ENCODE measurements at regions not wholly inside any gene's neighbourhood (a gene's known extent, or its start where the extent isn't known, plus 50 kb on each side); places are given as distances from the start of the nearest gene placed in this dataset.

DNA sequence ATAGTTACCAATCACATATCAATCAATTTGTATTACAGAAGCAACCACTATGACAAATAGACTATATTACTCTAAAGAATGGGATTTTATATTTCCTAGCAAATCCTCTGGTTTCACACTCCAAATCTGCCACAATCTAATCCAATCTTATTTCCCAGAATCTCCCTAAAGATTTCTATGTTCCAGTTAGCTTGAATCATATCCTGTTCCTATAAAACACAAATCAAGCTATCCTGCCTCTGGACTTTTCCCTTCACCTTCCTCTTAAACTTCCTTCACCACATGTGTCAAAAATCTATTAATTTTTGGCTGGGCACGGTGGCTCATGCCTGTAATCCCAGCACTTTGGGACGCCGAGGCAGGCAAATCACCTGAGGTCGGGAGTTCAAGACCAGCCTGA, 50.0 kb downstream of the PIK3C2A start:
- DNase-seq = no peak

DNA sequence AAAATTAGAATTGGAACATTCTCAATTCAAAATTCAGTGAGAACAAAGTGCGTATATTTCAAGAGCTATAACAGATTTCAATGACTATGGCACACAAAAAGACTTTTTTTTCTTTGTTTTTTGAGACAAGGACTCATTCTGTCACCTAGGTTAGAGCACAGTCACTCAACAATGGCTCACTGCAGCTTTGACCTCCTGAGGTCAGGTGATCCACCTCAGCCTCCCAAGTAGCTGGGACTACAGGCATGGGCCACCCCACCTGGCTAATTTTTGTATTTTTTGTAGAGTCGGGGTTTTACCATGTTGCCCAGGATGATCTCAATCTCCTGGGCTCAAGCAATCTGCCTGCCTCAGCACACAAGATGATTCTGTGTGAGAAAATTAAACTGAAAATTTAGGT, 51.5 kb downstream of the PIK3C2A start:
- no peak for DNase-seq

DNA sequence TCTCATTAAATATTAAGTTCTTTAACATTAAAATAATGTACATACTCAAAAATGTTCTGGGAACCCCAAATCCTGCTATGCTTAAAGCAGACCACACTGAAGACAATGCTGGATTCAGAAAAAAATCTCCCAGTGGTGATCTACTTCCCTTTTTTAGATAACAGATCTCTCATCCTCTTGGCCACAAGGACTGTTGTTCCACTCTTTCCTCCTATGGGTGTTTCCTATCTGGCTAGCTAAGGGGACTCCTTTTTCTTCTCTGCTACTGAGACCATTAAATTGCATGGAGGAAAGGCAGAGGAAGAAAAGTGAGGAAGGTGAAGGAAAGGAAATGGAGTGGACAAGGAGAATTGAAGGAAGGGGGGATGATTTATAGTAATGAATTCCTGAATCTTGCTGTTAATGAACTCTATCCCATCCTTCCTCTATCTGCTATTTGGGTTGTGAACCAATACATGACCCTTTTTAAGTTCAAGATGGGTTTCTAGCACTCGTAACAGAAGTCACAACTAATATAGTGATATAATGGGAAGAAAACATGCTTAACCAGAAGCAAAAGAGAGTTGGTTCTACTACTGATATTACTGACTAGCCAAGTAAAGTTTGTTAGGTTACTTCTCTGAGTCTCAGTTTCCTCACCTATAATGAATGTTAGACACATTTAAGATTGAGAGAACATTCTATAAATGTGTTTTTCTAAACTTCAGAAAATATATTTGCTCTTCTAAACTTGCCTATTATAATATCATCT, 53.2 kb downstream of the PIK3C2A start:
- DNase-seq = no peak

DNA sequence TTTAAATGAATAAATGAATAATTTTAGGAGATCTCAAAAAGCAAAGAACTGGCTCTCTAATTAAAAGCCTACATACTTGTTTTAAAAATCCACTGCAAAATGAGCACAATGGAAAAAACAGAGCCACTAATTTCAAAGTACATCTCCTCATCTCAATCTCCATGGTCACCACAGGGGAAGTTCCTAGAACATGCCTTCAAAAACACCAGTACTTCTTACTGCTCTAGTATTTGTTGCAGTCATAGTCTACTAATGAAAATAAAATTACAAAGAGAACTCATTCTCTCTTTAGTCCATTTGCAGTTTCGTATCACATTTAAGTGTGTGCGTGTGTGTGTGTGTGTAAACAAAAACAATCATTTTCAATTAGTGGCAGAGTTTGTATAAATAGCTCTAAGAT, 54.0 kb downstream of the PIK3C2A start:
- no peak for DNase-seq

DNA sequence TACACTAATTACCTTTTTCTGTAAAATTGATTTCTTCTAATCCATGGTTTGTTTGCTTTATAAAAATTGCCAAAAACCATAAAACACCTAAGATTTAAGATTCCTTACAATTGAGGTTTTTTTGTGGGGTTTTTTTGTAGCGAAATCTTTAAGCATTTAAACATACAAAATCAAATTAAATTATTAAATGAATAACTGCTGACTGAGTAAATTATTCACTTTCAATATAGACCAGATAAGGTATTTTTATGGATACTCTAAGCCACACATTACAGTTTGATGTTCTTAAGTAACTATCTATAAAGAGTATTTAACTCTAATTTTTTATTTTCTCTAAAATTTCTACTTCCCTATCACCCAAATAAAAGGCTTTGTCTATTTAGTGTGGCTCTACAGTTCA, 55.5 kb downstream of the PIK3C2A start:
- no peak for DNase-seq

DNA sequence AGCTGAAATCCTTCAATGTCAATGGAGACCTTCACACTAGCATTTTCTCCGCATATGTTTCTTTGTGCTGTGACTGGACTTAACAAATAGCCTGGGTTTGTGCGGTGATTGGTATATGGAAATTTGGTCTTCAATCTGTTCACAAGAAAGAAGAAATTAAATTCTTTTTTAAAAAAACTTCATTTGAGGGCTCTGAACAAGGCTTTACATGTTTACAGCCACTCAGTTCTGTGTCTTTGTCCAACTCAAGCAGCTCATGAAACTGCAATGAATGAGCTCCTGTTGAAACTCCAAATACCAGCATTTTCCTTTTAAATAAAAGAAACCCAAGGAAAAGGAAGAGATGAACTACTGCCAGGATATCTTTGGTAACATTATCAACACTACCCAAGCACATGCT, 57.3 kb downstream of the PIK3C2A start:
- no peak for DNase-seq

DNA sequence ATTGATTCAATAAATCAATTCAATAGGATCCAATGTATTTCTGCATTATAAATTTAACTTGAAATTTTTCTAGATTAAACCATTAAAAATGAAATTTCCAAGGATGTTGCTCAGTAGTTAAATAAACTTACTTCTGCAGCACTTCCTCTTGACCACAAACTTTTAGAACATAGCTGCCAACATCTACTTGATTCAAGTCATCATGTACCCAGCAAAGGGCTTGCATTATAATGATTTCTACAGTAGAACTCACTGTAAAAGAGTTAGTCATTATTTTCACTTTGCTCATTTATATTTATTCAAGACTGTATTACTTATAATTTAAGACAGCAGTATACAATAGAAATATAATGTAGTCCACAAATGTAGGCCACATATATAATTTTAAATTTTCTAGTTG, 59.2 kb downstream of the PIK3C2A start:
- no peak for DNase-seq

DNA sequence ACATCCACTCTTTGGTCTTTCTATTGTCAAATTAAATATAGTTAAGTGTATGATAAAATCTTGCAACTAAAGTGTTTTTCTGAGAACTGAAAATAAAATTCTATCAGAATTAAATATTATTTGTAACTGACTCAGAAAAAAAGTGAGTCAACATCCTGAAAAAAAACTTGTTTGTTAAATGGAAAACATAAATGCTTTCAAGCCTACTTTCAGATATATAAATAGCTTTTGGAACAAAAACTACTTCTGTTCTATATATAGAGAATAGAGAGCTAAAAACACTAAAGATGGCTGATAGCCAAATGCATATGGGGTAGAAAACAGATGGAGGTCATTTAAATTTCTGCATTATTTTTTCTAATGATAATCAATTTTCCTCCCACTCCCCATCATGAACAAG, 61.8 kb downstream of the PIK3C2A start:
- no peak for DNase-seq

DNA sequence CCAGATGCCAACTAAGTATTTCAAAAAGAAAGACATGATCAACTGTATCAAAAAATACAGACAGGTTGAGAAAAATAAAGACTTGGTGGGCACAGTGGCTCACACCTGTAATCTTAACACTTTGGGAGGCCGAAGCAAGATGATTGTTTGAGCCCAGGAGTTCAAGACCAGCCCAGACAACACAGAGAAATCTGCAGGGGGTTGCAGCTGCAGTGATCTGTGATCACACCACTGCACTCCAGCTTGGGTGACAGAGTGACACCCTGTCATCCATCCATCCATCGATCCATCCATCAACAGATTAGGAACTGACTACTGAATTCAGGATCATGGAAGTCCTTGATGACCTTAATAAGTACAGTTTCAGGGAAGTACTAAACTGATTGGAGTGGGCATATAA, 65.0 kb upstream of the RPS13 start:
- DNase-seq = no peak

DNA sequence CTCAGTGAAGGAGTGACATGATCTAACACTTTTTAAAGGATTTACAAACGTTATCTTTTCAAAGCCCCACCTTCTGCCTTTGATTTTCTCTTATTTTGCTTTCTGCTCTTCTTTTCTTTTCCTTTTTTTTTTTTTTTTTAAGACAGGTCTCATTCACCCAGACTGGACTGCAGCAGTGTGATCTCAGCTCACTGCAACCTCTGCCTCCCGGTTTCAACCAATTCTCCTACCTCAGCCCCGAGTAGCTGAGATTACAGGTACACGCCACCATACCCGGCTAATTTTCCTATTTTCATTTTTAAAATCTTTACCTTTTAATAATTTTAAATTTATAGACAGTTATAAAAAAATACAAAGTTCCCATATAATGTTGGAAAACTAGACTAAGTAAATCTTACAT, 63.7 kb upstream of the RPS13 start:
- no peak for DNase-seq

DNA sequence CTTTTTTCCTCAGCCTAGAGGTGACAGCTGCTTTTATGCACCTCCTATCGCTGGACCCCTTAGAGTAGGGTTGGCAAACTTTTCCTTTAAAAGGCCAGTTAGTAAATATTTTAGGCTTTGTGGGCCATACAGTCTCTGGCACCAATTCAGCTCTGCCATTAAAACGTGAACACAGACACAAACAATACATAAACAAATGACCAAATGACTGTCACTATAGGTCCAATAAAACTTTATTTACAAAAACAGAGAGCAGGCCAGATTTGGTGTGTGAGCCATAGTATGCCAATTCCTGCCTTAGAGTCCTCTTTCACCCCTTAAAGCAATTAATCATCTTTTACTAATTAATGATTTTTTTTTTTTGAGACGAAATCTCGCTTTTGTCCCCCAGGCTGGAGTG, 61.1 kb upstream of the RPS13 start:
- DNase-seq = no peak

DNA sequence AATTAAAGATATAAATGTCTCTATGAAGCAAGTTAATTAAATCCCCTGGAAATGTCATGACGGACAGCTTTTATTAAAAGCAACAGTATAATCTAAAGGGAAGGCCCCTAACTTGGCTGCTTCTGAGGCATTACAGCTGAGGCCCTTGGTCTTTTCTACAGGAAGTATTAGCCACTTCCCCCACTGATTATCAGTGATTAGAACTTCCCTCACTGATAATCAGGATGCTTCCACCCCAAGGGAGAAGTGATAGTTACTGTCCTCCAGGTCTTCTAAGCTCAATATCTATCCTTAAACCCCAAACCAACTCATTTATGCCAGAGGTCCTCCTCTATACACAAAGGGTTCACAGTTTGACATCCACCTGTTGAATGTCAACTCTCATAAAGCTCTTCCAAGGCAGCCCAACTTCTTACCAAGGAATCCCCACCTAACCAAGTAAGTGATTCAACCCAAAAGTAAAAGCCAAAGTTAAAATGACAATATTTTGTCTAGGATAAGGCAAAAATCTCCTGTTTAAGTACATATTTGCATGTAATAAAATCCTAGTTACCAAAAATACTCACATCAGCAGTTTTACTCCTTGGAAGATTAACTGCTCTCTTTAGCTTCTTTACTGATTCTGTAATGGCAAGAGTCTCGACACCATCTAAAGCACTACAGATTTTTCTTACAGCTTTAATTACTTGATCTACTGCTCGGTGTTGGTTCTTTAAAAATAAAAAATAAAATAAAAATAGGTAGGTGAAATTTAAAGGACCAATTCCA, 58.6 kb upstream of the RPS13 start:
- no peak for DNase-seq

DNA sequence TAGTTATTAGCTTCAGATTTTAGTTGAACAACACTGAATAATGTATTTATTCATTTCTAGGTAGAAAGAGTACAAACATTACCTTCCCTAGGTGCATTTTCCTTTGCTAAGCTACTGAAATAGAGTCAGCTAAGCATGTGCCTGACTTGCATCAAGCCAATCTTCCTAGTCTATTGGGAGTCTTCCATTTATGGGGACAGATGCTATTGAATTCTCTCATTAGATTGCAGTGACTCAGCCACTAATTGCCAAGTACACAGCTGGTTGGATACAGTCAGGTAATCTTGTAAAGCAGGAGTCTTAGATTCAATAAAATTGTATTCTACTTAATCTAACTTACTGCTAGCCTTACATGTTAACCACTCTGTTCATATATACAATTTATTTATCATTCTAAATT, 55.2 kb upstream of the RPS13 start:
- DNase-seq = peak in 1 of 3 experiments; percentile 3

DNA sequence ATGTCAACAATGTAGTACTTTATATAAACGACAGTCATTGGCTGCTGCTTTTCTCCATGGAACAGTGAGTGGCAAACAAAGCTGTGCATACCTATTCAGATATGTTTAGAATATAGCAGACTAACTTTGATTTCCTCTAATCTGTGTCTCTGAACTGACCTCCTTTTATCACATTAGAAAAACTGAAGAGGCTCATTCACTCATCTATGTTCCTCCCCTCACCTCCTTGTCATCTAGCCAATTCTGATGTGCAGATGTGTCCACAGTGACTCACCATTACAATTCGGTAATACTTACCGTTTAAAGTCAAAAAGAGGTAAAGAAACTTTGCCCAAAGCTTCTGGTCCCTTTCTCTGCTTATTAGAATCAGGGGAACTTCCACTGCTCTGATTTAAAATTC, 51.5 kb upstream of the RPS13 start:
- DNase-seq = no peak
